GM21528 (cell line): ENCODE measurements at regions not wholly inside any gene's neighbourhood (a gene's known extent, or its start where the extent isn't known, plus 50 kb on each side); places are given as distances from the start of the nearest gene placed in this dataset.
"Not testable (repeated sequence)": the region's sequence is repeated elsewhere in the genome, so short reads cannot be mapped to it uniquely, and the experiment has no call there.

ENCODE experiments used
- ATAC-seq: cut with Tn5 transposase; IDR thresholded peaks from one replicate; pipeline ENCODE4 v1.9.1; 2021; ENCODE audit warnings: mild to moderate bottlenecking, moderate library complexity; ENCODE audit not compliant: unreplicated experiment, low FRiP score

GRCh38 chr6:144353871-144354314, 68.8 kb downstream of the UTRN start:
- peak; percentile 76 for ATAC-seq

GRCh38 chr6:144359783-144360182, 74.6 kb downstream of the UTRN start:
- no peak for ATAC-seq

- no peak for ATAC-seq
These were observed 75.3 kb downstream of the UTRN start for GRCh38 chr6:144360401-144360800.

GRCh38 chr6:144361016-144361415, 75.9 kb downstream of the UTRN start:
- no peak for ATAC-seq

- no peak for ATAC-seq
These were observed 77.2 kb downstream of the UTRN start for GRCh38 chr6:144362042-144363018.

- no peak for ATAC-seq
These were observed 79.1 kb downstream of the UTRN start for GRCh38 chr6:144364208-144364720.

- ATAC-seq: no peak
These were observed 79.6 kb downstream of the UTRN start for GRCh38 chr6:144364782-144365181.

GRCh38 chr6:144365271-144365670, 80.1 kb downstream of the UTRN start:
- no peak for ATAC-seq

- not testable (repeated sequence) for ATAC-seq
These were observed 84.6 kb downstream of the UTRN start for GRCh38 chr6:144369696-144370095.

GRCh38 chr6:144372116-144372515, 87.0 kb downstream of the UTRN start:
- no peak for ATAC-seq

GRCh38 chr6:144372611-144373594, 87.8 kb downstream of the UTRN start:
- no peak for ATAC-seq

- not testable (repeated sequence) for ATAC-seq
These were observed 89.4 kb downstream of the UTRN start for GRCh38 chr6:144374525-144374924.

GRCh38 chr6:144377586-144378210, 92.6 kb downstream of the UTRN start:
- no peak for ATAC-seq

- ATAC-seq: no peak
These were observed 93.3 kb downstream of the UTRN start for GRCh38 chr6:144378437-144378836.

GRCh38 chr6:144379356-144379755, 94.2 kb downstream of the UTRN start:
- ATAC-seq: no peak

- not testable (repeated sequence) for ATAC-seq
These were observed 96.4 kb downstream of the UTRN start for GRCh38 chr6:144381499-144381898.

- ATAC-seq: no peak
These were observed 98.2 kb downstream of the UTRN start for GRCh38 chr6:144383336-144383735.

- no peak for ATAC-seq
These were observed 99.3 kb downstream of the UTRN start for GRCh38 chr6:144384427-144384826.

- not testable (repeated sequence) for ATAC-seq
These were observed 104.3 kb downstream of the UTRN start for GRCh38 chr6:144389474-144389873.

GRCh38 chr6:144390202-144390601, 105.1 kb downstream of the UTRN start:
- no peak for ATAC-seq
